ENCODE measurements at regions not wholly inside any gene's neighbourhood (a gene's known extent, or its start where the extent isn't known, plus 50 kb on each side); places are given as distances from the start of the nearest gene placed in this dataset.

GRCh38 chr9:134217431-134218210, 53.3 kb upstream of the RNU6ATAC start:
- no peak overlapping the region for H3K27ac ChIP-seq (ENCODE audit: low read depth, low read length)
- H3K36me3 Mint-ChIP-seq, result no peaks in the 10 kb centered on the region
- H3K9me3 Mint-ChIP-seq, result peaks cover 0 to 7% (median 3%) of the 10 kb centered on the region in 11 donors
- no peak overlapping the region for H3K4me3 Mint-ChIP-seq
- H3K4me3 ChIP-seq (ENCODE audit: low read length), result no peak overlapping the region
- DNase-seq (no peak), ATAC-seq (no peak)
- no peaks in the 10 kb centered on the region for H3K4me1 Mint-ChIP-seq
- no peaks in the 10 kb centered on the region for H3K27me3 Mint-ChIP-seq
- peaks cover 0 to 4% (median 0%) of the 10 kb centered on the region in 3 experiments for H3K9me3 ChIP-seq (ENCODE audit: control insufficient read depth in 2 of 3, low read length in 3 of 3)
- no peaks in the 10 kb centered on the region for H3K4me1 ChIP-seq (ENCODE audit: control insufficient read depth in 2 of 2, insufficient read depth in 2 of 2, low read length in 2 of 2)
- CTCF ChIA-PET, result no interaction called here
- H3K27me3 ChIP-seq (ENCODE audit: control insufficient read depth in 2 of 2, insufficient read depth in 2 of 2, low read length in 2 of 2), result no peaks in the 10 kb centered on the region
- no peak overlapping the region for H3K27ac Mint-ChIP-seq
- POLR2A ChIA-PET, result no interaction called here
- intact Hi-C loops (cut with micrococcal nuclease), result loop anchor here in 1 of 2 donors (2.0 kb wide), 1 partner anchor 47 kb away; no protein-coding TSS in a partner anchor
- no peaks in the 10 kb centered on the region for H3K36me3 ChIP-seq (ENCODE audit: control insufficient read depth in 2 of 3, insufficient read depth in 3 of 3, low read length in 3 of 3)

- H3K27me3 Mint-ChIP-seq, result no peaks in the 10 kb centered on the region
- Histone ChIP-seq H3K4me3 (ENCODE audit: low read length) (no peak overlapping the region), H3K27me3 (ENCODE audit: control insufficient read depth in 2 of 2, insufficient read depth in 2 of 2, low read length in 2 of 2) (no peaks in the 10 kb centered on the region), H3K9me3 (ENCODE audit: control insufficient read depth in 2 of 3, low read length in 3 of 3) (no peaks in the 10 kb centered on the region), H3K27ac (ENCODE audit: low read depth, low read length) (no peak overlapping the region), H3K4me1 (ENCODE audit: control insufficient read depth in 2 of 2, insufficient read depth in 2 of 2, low read length in 2 of 2) (no peaks in the 10 kb centered on the region), H3K36me3 (ENCODE audit: control insufficient read depth in 2 of 3, insufficient read depth in 3 of 3, low read length in 3 of 3) (no peaks in the 10 kb centered on the region)
- H3K36me3 Mint-ChIP-seq, result no peaks in the 10 kb centered on the region
- CTCF ChIA-PET, result no interaction called here
- H3K4me1 Mint-ChIP-seq, result peaks cover 0 to 2% (median 0%) of the 10 kb centered on the region in 7 donors
- DNase-seq (no peak), ATAC-seq (no peak)
- intact Hi-C loops (cut with micrococcal nuclease), result no loop called here
- POLR2A ChIA-PET, result no interaction called here
- H3K27ac Mint-ChIP-seq, result no peak overlapping the region
- peaks cover 0 to under 1% (median 0%) of the 10 kb centered on the region in 11 donors for H3K9me3 Mint-ChIP-seq
- no peak overlapping the region for H3K4me3 Mint-ChIP-seq
Observed at GRCh38 chr9:134218230-134218629, 53.9 kb upstream of the RNU6ATAC start.

GRCh38 chr9:134219646-134220060, 55.3 kb upstream of the RNU6ATAC start:
- Mint-ChIP-seq H3K27me3 (no peaks in the 10 kb centered on the region), H3K4me3 (no peak overlapping the region), H3K36me3 (no peaks in the 10 kb centered on the region), H3K27ac (peak overlapping the region in 1 of 9 donors; percentile 38), H3K4me1 (peaks cover 0 to 2% (median 0%) of the 10 kb centered on the region in 7 donors), H3K9me3 (no peaks in the 10 kb centered on the region)
- intact Hi-C loops (cut with micrococcal nuclease), result no loop called here
- ChIA-PET CTCF (no interaction called here), POLR2A (no interaction called here)
- Histone ChIP-seq H3K4me1 (ENCODE audit: control insufficient read depth in 2 of 2, insufficient read depth in 2 of 2, low read length in 2 of 2) (no peaks in the 10 kb centered on the region), H3K27me3 (ENCODE audit: control insufficient read depth in 2 of 2, insufficient read depth in 2 of 2, low read length in 2 of 2) (no peaks in the 10 kb centered on the region), H3K36me3 (ENCODE audit: control insufficient read depth in 2 of 3, insufficient read depth in 3 of 3, low read length in 3 of 3) (no peaks in the 10 kb centered on the region), H3K27ac (ENCODE audit: low read depth, low read length) (no peak overlapping the region), H3K9me3 (ENCODE audit: control insufficient read depth in 2 of 3, low read length in 3 of 3) (no peaks in the 10 kb centered on the region), H3K4me3 (ENCODE audit: low read length) (no peak overlapping the region)
- ATAC-seq (no peak), DNase-seq (no peak)

- H3K36me3 Mint-ChIP-seq, result no peaks in the 10 kb centered on the region
- no peak overlapping the region for H3K27ac ChIP-seq (ENCODE audit: low read depth, low read length)
- H3K9me3 Mint-ChIP-seq, result no peaks in the 10 kb centered on the region
- no peak overlapping the region for H3K4me3 Mint-ChIP-seq
- intact Hi-C loops (cut with micrococcal nuclease), result no loop called here
- no peak for ATAC-seq
- H3K36me3 ChIP-seq (ENCODE audit: control insufficient read depth in 2 of 3, insufficient read depth in 3 of 3, low read length in 3 of 3), result no peaks in the 10 kb centered on the region
- ChIA-PET POLR2A (no interaction called here), CTCF (no interaction called here)
- no peaks in the 10 kb centered on the region for H3K27me3 ChIP-seq (ENCODE audit: control insufficient read depth in 2 of 2, insufficient read depth in 2 of 2, low read length in 2 of 2)
- no peaks in the 10 kb centered on the region for H3K4me1 ChIP-seq (ENCODE audit: control insufficient read depth in 2 of 2, insufficient read depth in 2 of 2, low read length in 2 of 2)
- H3K4me3 ChIP-seq (ENCODE audit: low read length), result no peak overlapping the region
- no peaks in the 10 kb centered on the region for H3K9me3 ChIP-seq (ENCODE audit: control insufficient read depth in 2 of 3, low read length in 3 of 3)
- DNase-seq, result no peak
- H3K27ac Mint-ChIP-seq, result peak overlapping the region in 1 of 9 donors; percentile 51
- peaks cover 0 to 2% (median 0%) of the 10 kb centered on the region in 7 donors for H3K4me1 Mint-ChIP-seq
- H3K27me3 Mint-ChIP-seq, result no peaks in the 10 kb centered on the region
Observed at GRCh38 chr9:134220311-134220710, 55.9 kb upstream of the RNU6ATAC start.

DNA sequence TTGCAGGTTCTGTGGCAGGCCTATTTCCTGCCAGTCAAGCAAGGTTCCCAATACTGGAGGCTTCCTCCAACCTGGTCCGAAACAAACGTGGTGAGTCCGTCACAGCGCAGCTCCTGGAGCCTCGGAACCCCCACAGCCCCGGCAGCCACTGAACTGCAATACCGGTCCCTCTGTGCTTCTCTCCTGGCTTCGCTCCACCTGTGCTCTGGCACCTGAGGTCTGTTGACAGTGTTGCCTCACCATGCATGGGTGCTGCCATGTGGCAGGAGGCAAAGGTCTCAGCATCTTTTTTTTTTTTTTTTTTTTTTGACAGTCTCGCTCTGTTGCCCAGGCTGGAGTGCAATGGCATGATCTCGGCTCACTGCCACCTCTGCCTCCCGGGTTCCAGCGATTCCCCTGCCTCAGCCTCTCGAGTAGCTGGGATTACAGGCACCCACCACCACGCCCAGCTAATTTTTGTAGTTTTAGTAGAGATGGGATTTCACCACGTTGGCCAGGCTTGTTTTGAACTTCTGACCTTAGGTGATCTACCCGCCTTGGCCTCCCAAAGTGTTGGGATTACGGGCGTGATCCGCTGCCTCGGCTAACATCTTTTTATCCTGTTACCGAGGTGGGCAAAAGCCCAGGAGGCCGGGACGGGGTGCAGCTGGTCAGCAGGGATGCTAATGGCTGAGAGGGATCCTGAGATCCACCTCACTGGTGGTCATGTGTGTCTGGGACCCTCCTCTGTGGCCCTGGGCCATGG, 57.1 kb upstream of the RNU6ATAC start:
- POLR2A ChIA-PET, result no interaction called here
- Histone ChIP-seq H3K4me1 (ENCODE audit: control insufficient read depth in 2 of 2, insufficient read depth in 2 of 2, low read length in 2 of 2) (no peaks in the 10 kb centered on the region), H3K36me3 (ENCODE audit: control insufficient read depth in 2 of 3, insufficient read depth in 3 of 3, low read length in 3 of 3) (no peaks in the 10 kb centered on the region), H3K9me3 (ENCODE audit: control insufficient read depth in 2 of 3, low read length in 3 of 3) (no peaks in the 10 kb centered on the region), H3K27me3 (ENCODE audit: control insufficient read depth in 2 of 2, insufficient read depth in 2 of 2, low read length in 2 of 2) (no peaks in the 10 kb centered on the region), H3K27ac (ENCODE audit: low read depth, low read length) (no peak overlapping the region), H3K4me3 (ENCODE audit: low read length) (no peak overlapping the region)
- no peaks in the 10 kb centered on the region for H3K9me3 Mint-ChIP-seq
- H3K27ac Mint-ChIP-seq, result no peak overlapping the region
- H3K27me3 Mint-ChIP-seq, result no peaks in the 10 kb centered on the region
- no peak overlapping the region for H3K4me3 Mint-ChIP-seq
- DNase-seq (no peak), ATAC-seq (no peak)
- H3K4me1 Mint-ChIP-seq, result peaks cover 0 to 2% (median 0%) of the 10 kb centered on the region in 7 donors
- CTCF ChIA-PET, result no interaction called here
- no peaks in the 10 kb centered on the region for H3K36me3 Mint-ChIP-seq
- intact Hi-C loops (cut with micrococcal nuclease), result no loop called here

- H3K9me3 ChIP-seq (ENCODE audit: control insufficient read depth in 2 of 3, low read length in 3 of 3), result no peaks in the 10 kb centered on the region
- intact Hi-C loops (cut with micrococcal nuclease), result no loop called here
- H3K4me3 Mint-ChIP-seq, result no peak overlapping the region
- H3K4me3 ChIP-seq (ENCODE audit: low read length), result no peak overlapping the region
- H3K27ac ChIP-seq (ENCODE audit: low read depth, low read length), result no peak overlapping the region
- no peak for DNase-seq
- no peaks in the 10 kb centered on the region for H3K27me3 ChIP-seq (ENCODE audit: control insufficient read depth in 2 of 2, insufficient read depth in 2 of 2, low read length in 2 of 2)
- H3K27me3 Mint-ChIP-seq, result no peaks in the 10 kb centered on the region
- CTCF ChIA-PET, result no interaction called here
- no peaks in the 10 kb centered on the region for H3K9me3 Mint-ChIP-seq
- POLR2A ChIA-PET, result no interaction called here
- peaks cover 0 to 2% (median 0%) of the 10 kb centered on the region in 7 donors for H3K4me1 Mint-ChIP-seq
- no peak for ATAC-seq
- H3K36me3 ChIP-seq (ENCODE audit: control insufficient read depth in 2 of 3, insufficient read depth in 3 of 3, low read length in 3 of 3), result no peaks in the 10 kb centered on the region
- H3K36me3 Mint-ChIP-seq, result no peaks in the 10 kb centered on the region
- no peaks in the 10 kb centered on the region for H3K4me1 ChIP-seq (ENCODE audit: control insufficient read depth in 2 of 2, insufficient read depth in 2 of 2, low read length in 2 of 2)
- no peak overlapping the region for H3K27ac Mint-ChIP-seq
Observed at GRCh38 chr9:134222018-134222573, 57.7 kb upstream of the RNU6ATAC start.

Data from naive thymus-derived CD4-positive, alpha-beta T cell (primary cell).